A549 (cell line): ENCODE measurements at regions not wholly inside any gene's neighbourhood (a gene's known extent, or its start where the extent isn't known, plus 50 kb on each side); places are given as distances from the start of the nearest gene placed in this dataset.

Experiments used
- ATAC-seq, 2 experiments: fragments of 200-7000 bp in 1 of 2; fragments of >200 bp in 1 of 2; cut with Nextera tagmentation in 1 of 2; cut with Tn5 transposase in 1 of 2; 3 replicates each; pipeline versions ENCODE4 v1.8.0 to v1.9.1; 2018 to 2020; ENCODE audit warnings: mild to moderate bottlenecking in 1 of 2, moderate library complexity in 1 of 2
- CTCF ChIA-PET: fragments of 300-600 bp; sonication (Branson Sonifier 250); formaldehyde crosslinking; extraction: SDS; loops from one replicate; lab custom pipeline; 2021; ENCODE audit warnings: antibody characterized with exemption, inconsistent platforms; lab: Yijun Ruan, JAX
- POLR2A ChIA-PET: fragments of 350-600 bp; formaldehyde crosslinking; extraction: SDS; loops from one replicate; lab custom pipeline; 2021; ENCODE audit warnings: antibody characterized with exemption, inconsistent platforms; lab: Yijun Ruan, JAX
- DNase-seq, 2 experiments: peaks; one replicate each; pipeline versions ENCODE4 v3.0.0 to v3.0.0-alpha.2; 2011 to 2016; ENCODE audit warnings: low read depth in 1 of 2, low spot score in 1 of 2
- FAIRE-seq: peaks from 2 replicates; lab custom pipeline; 2011; peaks lifted over from hg19 to GRCh38; lab: Jason Lieb, UNC
- H3K27ac ChIP-seq, 2 experiments: fragments of >200 bp; sonication (Bioruptor Twin); formaldehyde crosslinking; 3 replicates each; pipeline ENCODE4 v1.5.1; 2016 to 2017
- H3K4me1 ChIP-seq: fragments of >200 bp; sonication (Bioruptor Twin); formaldehyde crosslinking; 3 replicates; pipeline ENCODE4 v1.6.1; 2016
- H3K4me2 ChIP-seq: fragments of >200 bp; sonication (Bioruptor Twin); formaldehyde crosslinking; 3 replicates; pipeline ENCODE4 v1.6.1; 2016
- H3K4me3 ChIP-seq: fragments of >200 bp; sonication (Bioruptor Twin); formaldehyde crosslinking; 3 replicates; pipeline ENCODE4 v1.5.1; 2016
- H3K9me3 ChIP-seq: fragments of >200 bp; sonication (Bioruptor Twin); formaldehyde crosslinking; 3 replicates; pipeline ENCODE4 v1.6.1; 2016
- EHMT2 ChIP-seq: fragments of 200-600 bp; sonication (generic); IDR thresholded peaks from 2 replicates; pipeline ENCODE4 v1.6.1; 2016; ENCODE audit warnings: antibody characterized with exemption, low read depth, mild to moderate bottlenecking, moderate library complexity
- FOXS1 ChIP-seq: fragments of 250-450 bp; sonication (Bioruptor Pico); IDR thresholded peaks from 2 replicates; pipeline ENCODE4 v1.5.0; 2020; ENCODE audit warnings: mild to moderate bottlenecking, moderate library complexity
- HES2 ChIP-seq: fragments of >200 bp; sonication (Bioruptor Twin); formaldehyde crosslinking; IDR thresholded peaks from 2 replicates; pipeline ENCODE4 v1.6.1; 2016
- HEYL ChIP-seq: fragments of 250-450 bp; sonication (Bioruptor Pico); IDR thresholded peaks from 2 replicates; pipeline ENCODE4 v1.8.0; 2021; ENCODE audit warnings: mild to moderate bottlenecking, moderate library complexity
- HOXB13 ChIP-seq: fragments of 250-450 bp; sonication (Bioruptor Pico); IDR thresholded peaks from 2 replicates; pipeline ENCODE4 v1.5.0; 2020; ENCODE audit warnings: low read depth, mild to moderate bottlenecking, moderate library complexity
- JUN ChIP-seq, 2 experiments: fragments of >200 bp; sonication (Bioruptor Twin); formaldehyde crosslinking; IDR thresholded peaks; 2 replicates in 1 of 2; 3 replicates in 1 of 2; pipeline ENCODE4 v1.6.1; 2016 to 2017
- KDM1A ChIP-seq: fragments of 200-600 bp; sonication (generic); IDR thresholded peaks from 2 replicates; pipeline ENCODE4 v1.6.1; 2016; ENCODE audit warnings: low read depth, mild to moderate bottlenecking
- MAFK ChIP-seq: fragments of 450-650 bp; IDR thresholded peaks from 2 replicates; pipeline ENCODE4 v1.6.1; 2014; ENCODE audit not compliant: partially characterized antibody
- MAX ChIP-seq: IDR thresholded peaks from 2 replicates; pipeline ENCODE4 v1.6.1; 2012
- NFE2L2 ChIP-seq: fragments of 150-350 bp; conservative IDR thresholded peaks from 2 replicates; pipeline ENCODE4 v1.6.1; 2014; ENCODE audit warnings: low read length
- POLR2AphosphoS2 ChIP-seq: conservative IDR thresholded peaks from 2 replicates; pipeline ENCODE4 v1.6.1; 2012; ENCODE audit warnings: low read length, improper control_type of control experiment, inconsistent platforms
- RAD21 ChIP-seq, 2 experiments: fragments of >200 bp in 1 of 2; sonication (Bioruptor Twin) in 1 of 2; formaldehyde crosslinking in 1 of 2; IDR thresholded peaks in 1 of 2; conservative IDR thresholded peaks in 1 of 2; 2 replicates in 1 of 2; 3 replicates in 1 of 2; pipeline ENCODE4 v1.6.1; 2012 to 2018; ENCODE audit warnings: inconsistent platforms in 1 of 2
- RARB ChIP-seq: fragments of 250-450 bp; sonication (Bioruptor Pico); IDR thresholded peaks from 2 replicates; pipeline ENCODE4 v1.8.0; 2021; ENCODE audit warnings: mild to moderate bottlenecking, moderate library complexity
- SMC3 ChIP-seq: fragments of >200 bp; sonication (Bioruptor Twin); formaldehyde crosslinking; IDR thresholded peaks from 3 replicates; pipeline ENCODE4 v1.6.1; 2018; ENCODE audit warnings: inconsistent platforms
- SREBF2 ChIP-seq: fragments of 450-650 bp; IDR thresholded peaks from 2 replicates; pipeline ENCODE4 v1.6.1; 2014; ENCODE audit warnings: mild to moderate bottlenecking, moderate library complexity
- TFCP2L1 ChIP-seq: fragments of 250-450 bp; sonication (Bioruptor Pico); IDR thresholded peaks from 2 replicates; pipeline ENCODE4 v1.5.0; 2021; ENCODE audit warnings: mild to moderate bottlenecking
- ZC3H11A ChIP-seq: fragments of 450-650 bp; IDR thresholded peaks from 2 replicates; pipeline ENCODE4 v1.6.1; 2014; ENCODE audit warnings: antibody characterized with exemption, mild to moderate bottlenecking
- WGBS: methylation state at CpG from one replicate; pipeline ENCODE4 v1.1.6; 2017; ENCODE audit errors: missing lambda C conversion rate; 5-methylcytosine and 5-hydroxymethylcytosine counted together
- TF ChIP-seq, protein P1 (sequence below): fragments of 150-350 bp; IDR thresholded peaks from 2 replicates; pipeline ENCODE4 v1.6.1; 2014; ENCODE audit warnings: low read depth, mild to moderate bottlenecking, low read length

- no peak for DNase-seq
- CTCF ChIA-PET, result interaction anchor here (0.6 kb wide), 1 partner anchor 979 kb away, joined by 4 read pairs; no protein-coding TSS in a partner anchor
- FAIRE-seq, result no peak
Observed at GRCh38 chr4:38213083-38213805, 253.0 kb downstream of the PTTG2 start.

DNA sequence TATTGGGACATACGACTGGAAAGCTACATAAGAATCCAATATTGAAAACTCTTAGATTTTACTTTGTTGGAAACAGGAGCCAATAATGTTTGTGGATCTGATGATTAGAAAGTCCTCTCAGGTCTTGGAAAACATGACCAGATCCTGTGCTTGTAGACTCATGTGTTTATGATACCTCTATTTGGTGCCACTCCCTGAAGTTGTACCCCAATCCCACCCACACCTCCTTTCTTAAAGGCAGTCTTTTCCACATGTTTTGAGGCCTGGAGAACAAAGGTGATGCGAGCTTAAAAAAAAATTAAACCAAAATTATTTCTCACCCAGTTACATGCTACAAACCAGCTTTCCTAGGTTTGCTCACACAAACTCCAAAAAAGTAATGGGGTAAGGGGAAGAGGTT is 262.7 kb downstream of the PTTG2 start:
- Histone ChIP-seq H3K4me1 (peaks cover 7% of the 10 kb centered on the region; the same call in 1 of the 3 replicates), H3K27ac (no peak overlapping the region), H3K4me3 (no peak overlapping the region), H3K4me2 (no peak overlapping the region), H3K9me3 (no peaks in the 10 kb centered on the region)
- no peak for ATAC-seq
- POLR2A ChIA-PET, result no interaction called here
- FAIRE-seq, result no peak
- CTCF ChIA-PET, result no interaction called here
- TF ChIP-seq, protein P1, sequence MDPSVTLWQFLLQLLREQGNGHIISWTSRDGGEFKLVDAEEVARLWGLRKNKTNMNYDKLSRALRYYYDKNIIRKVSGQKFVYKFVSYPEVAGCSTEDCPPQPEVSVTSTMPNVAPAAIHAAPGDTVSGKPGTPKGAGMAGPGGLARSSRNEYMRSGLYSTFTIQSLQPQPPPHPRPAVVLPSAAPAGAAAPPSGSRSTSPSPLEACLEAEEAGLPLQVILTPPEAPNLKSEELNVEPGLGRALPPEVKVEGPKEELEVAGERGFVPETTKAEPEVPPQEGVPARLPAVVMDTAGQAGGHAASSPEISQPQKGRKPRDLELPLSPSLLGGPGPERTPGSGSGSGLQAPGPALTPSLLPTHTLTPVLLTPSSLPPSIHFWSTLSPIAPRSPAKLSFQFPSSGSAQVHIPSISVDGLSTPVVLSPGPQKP, result no peak
- TF ChIP-seq ZC3H11A, result no peak
- no peak for TF ChIP-seq EHMT2
- no peak for TF ChIP-seq MAX
- no peak for TF ChIP-seq KDM1A
- no peak for TF ChIP-seq HES2
- DNase-seq, result no peak
- WGBS, result 88% methylated on average over 2 of the region's 2 CpGs

More at GRCh38 chr4:38213083-38213805, 253.0 kb downstream of the PTTG2 start:
- 90% methylated on average over 2 of the region's 2 CpGs for WGBS
- H3K4me1 ChIP-seq, result no peaks in the 10 kb centered on the region
- no peak overlapping the region for H3K4me2 ChIP-seq
- H3K4me3 ChIP-seq, result no peak overlapping the region
- POLR2A ChIA-PET, result no interaction called here
- no peaks in the 10 kb centered on the region for H3K9me3 ChIP-seq
- no peak overlapping the region for H3K27ac ChIP-seq
- no peak for ATAC-seq
- TF ChIP-seq RAD21 (conservative IDR thresholded peaks at IDR 0.05 in 1 of 2, IDR thresholded peaks at IDR 0.05 in 1 of 2), result no peak

- ATAC-seq (no peak), FAIRE-seq (no peak), DNase-seq (no peak)
- Histone ChIP-seq H3K4me2 (peak overlapping the region; percentile 12; the same call in 1 of the 3 replicates), H3K9me3 (no peaks in the 10 kb centered on the region), H3K4me3 (no peak overlapping the region), H3K4me1 (peaks cover 7% of the 10 kb centered on the region; the same call in 1 of the 3 replicates), H3K27ac (no peak overlapping the region)
- ChIA-PET POLR2A (no interaction called here), CTCF (no interaction called here)
- WGBS, result 0% methylated on average over 1 of the region's 1 CpG
- TF ChIP-seq MAFK (no peak), HEYL (no peak), TFCP2L1 (CRISPR knock-in tag) (no peak), RAD21 (conservative IDR thresholded peaks at IDR 0.05 in 1 of 2, IDR thresholded peaks at IDR 0.05 in 1 of 2) (no peak), EHMT2 (no peak), FOXS1 (CRISPR knock-in tag) (no peak), SREBF2 (no peak), HES2 (no peak), RARB (CRISPR knock-in tag) (no peak), NFE2L2 (no peak), SMC3 (no peak)
Observed at GRCh38 chr4:38223306-38223705, 263.1 kb downstream of the PTTG2 start.

GRCh38 chr4:38223782-38224236 is 263.6 kb downstream of the PTTG2 start:
- H3K4me1 ChIP-seq, result peaks cover 7% of the 10 kb centered on the region; the same call in 1 of the 3 replicates
- WGBS, result 49% methylated on average over 9 of the region's 9 CpGs
- ATAC-seq, result no peak
- FAIRE-seq, result no peak
- ChIA-PET POLR2A (no interaction called here), CTCF (no interaction called here)
- no peak for DNase-seq
- no peak for TF ChIP-seq POLR2AphosphoS2
- no peak for TF ChIP-seq JUN (IDR thresholded peaks at IDR 0.05)
- no peak for TF ChIP-seq HOXB13
- no peak overlapping the region for H3K27ac ChIP-seq
- H3K4me2 ChIP-seq, result peak overlapping the region; percentile 12; the same call in 2 of the 3 replicates
- no peak overlapping the region for H3K4me3 ChIP-seq
- no peaks in the 10 kb centered on the region for H3K9me3 ChIP-seq
